ENCODE measurements at regions not wholly inside any gene's neighbourhood (a gene's known extent, or its start where the extent isn't known, plus 50 kb on each side); places are given as distances from the start of the nearest gene placed in this dataset.

DNA sequence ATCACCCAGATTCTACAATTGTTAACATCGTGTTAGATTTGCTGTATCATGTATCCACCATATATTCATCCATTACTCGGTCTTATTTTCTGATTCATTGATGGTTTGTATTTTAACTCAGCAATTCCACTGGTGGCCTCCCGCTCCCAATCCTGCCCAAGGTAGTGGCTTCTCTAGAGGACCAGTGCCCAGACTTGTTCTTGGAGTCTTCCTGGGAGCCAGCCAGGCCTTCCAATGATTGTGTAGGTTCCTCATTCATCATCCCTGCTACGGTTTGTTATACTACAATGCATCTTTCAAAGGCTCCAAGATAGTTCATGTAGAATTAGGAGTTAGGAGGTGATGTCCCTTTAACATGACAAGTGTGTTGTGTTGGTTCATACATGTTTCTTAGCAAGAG is 451.1 kb downstream of the SETD4 start:
- TF ChIP-seq, protein P1, sequence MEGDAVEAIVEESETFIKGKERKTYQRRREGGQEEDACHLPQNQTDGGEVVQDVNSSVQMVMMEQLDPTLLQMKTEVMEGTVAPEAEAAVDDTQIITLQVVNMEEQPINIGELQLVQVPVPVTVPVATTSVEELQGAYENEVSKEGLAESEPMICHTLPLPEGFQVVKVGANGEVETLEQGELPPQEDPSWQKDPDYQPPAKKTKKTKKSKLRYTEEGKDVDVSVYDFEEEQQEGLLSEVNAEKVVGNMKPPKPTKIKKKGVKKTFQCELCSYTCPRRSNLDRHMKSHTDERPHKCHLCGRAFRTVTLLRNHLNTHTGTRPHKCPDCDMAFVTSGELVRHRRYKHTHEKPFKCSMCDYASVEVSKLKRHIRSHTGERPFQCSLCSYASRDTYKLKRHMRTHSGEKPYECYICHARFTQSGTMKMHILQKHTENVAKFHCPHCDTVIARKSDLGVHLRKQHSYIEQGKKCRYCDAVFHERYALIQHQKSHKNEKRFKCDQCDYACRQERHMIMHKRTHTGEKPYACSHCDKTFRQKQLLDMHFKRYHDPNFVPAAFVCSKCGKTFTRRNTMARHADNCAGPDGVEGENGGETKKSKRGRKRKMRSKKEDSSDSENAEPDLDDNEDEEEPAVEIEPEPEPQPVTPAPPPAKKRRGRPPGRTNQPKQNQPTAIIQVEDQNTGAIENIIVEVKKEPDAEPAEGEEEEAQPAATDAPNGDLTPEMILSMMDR (IDR thresholded peaks at IDR 0.05; ENCODE audit: low read depth, low read length, poor library complexity, severe bottlenecking) = no peak
- no peak for TF ChIP-seq EZH2phosphoT487 (IDR thresholded peaks at IDR 0.05; ENCODE audit: borderline replicate concordance, low read length)

Data from DOHH2 (cell line).